C4-2B (cell line): ENCODE measurements at regions not wholly inside any gene's neighbourhood (a gene's known extent, or its start where the extent isn't known, plus 50 kb on each side); places are given as distances from the start of the nearest gene placed in this dataset.

Source experiments
- CTCF ChIP-seq: fragments of 450-650 bp; conservative IDR thresholded peaks from 2 replicates; pipeline ENCODE4 v1.5.1; 2017; ENCODE audit warnings: mild to moderate bottlenecking
- ZFX ChIP-seq: fragments of 450-650 bp; IDR thresholded peaks from 2 replicates; pipeline ENCODE4 v1.6.1; 2017

- TF ChIP-seq CTCF (no peak), ZFX (no peak)
Measured at GRCh38 chr12:29895966-29896365, 112.2 kb upstream of the TMTC1 start.
